H1 (cell line): ENCODE measurements at regions not wholly inside any gene's neighbourhood (a gene's known extent, or its start where the extent isn't known, plus 50 kb on each side); places are given as distances from the start of the nearest gene placed in this dataset.

ENCODE experiments used
- CTCF ChIA-PET: fragments of 300-600 bp; sonication (Branson Sonifier 250); formaldehyde crosslinking; loops from one replicate; lab custom pipeline; 2021; ENCODE audit not compliant: partially characterized antibody; lab: Charles Lee
- POLR2A ChIA-PET: fragments of 300-600 bp; sonication (Branson Sonifier 250); formaldehyde crosslinking; loops from one replicate; lab custom pipeline; 2021; ENCODE audit warnings: inconsistent platforms; ENCODE audit not compliant: partially characterized antibody; lab: Charles Lee
- DNase-seq, 2 experiments: peaks; one replicate each; pipeline versions ENCODE4 v3.0.0 to v3.0.0-alpha.2; 2010 to 2022; ENCODE audit warnings: low spot score in 2 of 2, low read depth in 1 of 2, mixed read lengths in 1 of 2
- FAIRE-seq: peaks from 2 replicates; lab custom pipeline; 2011; peaks lifted over from hg19 to GRCh38; lab: Jason Lieb, UNC
- H2AFZ ChIP-seq: 2 replicates; pipeline ENCODE4 v1.8.1; 2012; ENCODE audit warnings: low read length, inconsistent platforms
- H2AK5ac ChIP-seq: 2 replicates; pipeline ENCODE4 v1.6.1; 2013; ENCODE audit warnings: low read depth, low read length
- H2BK120ac ChIP-seq: replicated peaks from 2 replicates; pipeline ENCODE3; 2013; ENCODE audit warnings: low read depth, low read length, inconsistent platforms
- H2BK12ac ChIP-seq: 2 replicates; pipeline ENCODE4 v1.6.1; 2013; ENCODE audit warnings: low read depth, low read length
- H2BK15ac ChIP-seq: 2 replicates; pipeline ENCODE4 v1.6.1; 2013; ENCODE audit warnings: low read length
- H2BK20ac ChIP-seq: 2 replicates; pipeline ENCODE4 v1.6.1; 2013; ENCODE audit warnings: low read length
- H2BK5ac ChIP-seq: 2 replicates; pipeline ENCODE4 v1.6.1; 2013; ENCODE audit warnings: low read depth, low read length
- H3K14ac ChIP-seq: 2 replicates; pipeline ENCODE4 v1.6.1; 2013; ENCODE audit warnings: inconsistent platforms; ENCODE audit not compliant: insufficient read length
- H3K18ac ChIP-seq: 2 replicates; pipeline ENCODE4 v1.6.1; 2013; ENCODE audit warnings: low read length; ENCODE audit errors: extremely low read depth
- H3K23ac ChIP-seq: 2 replicates; pipeline ENCODE4 v1.6.1; 2013; ENCODE audit warnings: inconsistent platforms; ENCODE audit not compliant: insufficient read length
- H3K23me2 ChIP-seq: 2 replicates; pipeline ENCODE4 v1.6.1; 2013; ENCODE audit warnings: low read depth, low read length
- H3K27ac ChIP-seq: 2 replicates; pipeline ENCODE4 v1.6.1; 2011; ENCODE audit warnings: low read depth, low read length, inconsistent platforms
- H3K27me3 ChIP-seq, 4 experiments: replicated peaks in 1 of 4; 1 replicate in 1 of 4; 2 replicates in 3 of 4; pipeline versions ENCODE4 v1.6.1 to v1.8.1; 2011 to 2013; ENCODE audit warnings: low read length in 3 of 4, mild to moderate bottlenecking in 3 of 4, inconsistent platforms in 2 of 4, mixed read lengths in 2 of 4, moderate library complexity in 1 of 4; ENCODE audit not compliant: control insufficient read depth in 3 of 4, insufficient read depth in 3 of 4; ENCODE audit errors: extremely low read depth in 1 of 4
- H3K36me3 ChIP-seq, 4 experiments: 2 replicates each; pipeline versions ENCODE4 v1.6.1 to v1.8.1; 2011 to 2013; ENCODE audit warnings: mild to moderate bottlenecking in 4 of 4, low read length in 3 of 4, moderate library complexity in 2 of 4, control low read depth in 1 of 4, inconsistent platforms in 1 of 4; ENCODE audit not compliant: insufficient read depth in 4 of 4, control insufficient read depth in 2 of 4
- H3K4ac ChIP-seq: replicated peaks from 2 replicates; pipeline ENCODE3; 2013; ENCODE audit warnings: low read length, low read depth, mixed read lengths, inconsistent platforms; ENCODE audit not compliant: insufficient read length
- H3K4me1 ChIP-seq, 4 experiments: replicated peaks in 1 of 4; 1 replicate in 1 of 4; 2 replicates in 3 of 4; pipeline versions ENCODE4 v1.6.1 to v1.8.1; 2011 to 2013; ENCODE audit warnings: low read length in 3 of 4, inconsistent platforms in 2 of 4, mixed read lengths in 1 of 4; ENCODE audit not compliant: insufficient read depth in 4 of 4, control insufficient read depth in 3 of 4
- H3K4me2 ChIP-seq, 2 experiments: 2 replicates each; pipeline versions ENCODE4 v1.6.1 to v1.8.1; 2011 to 2013; ENCODE audit warnings: low read depth in 2 of 2, low read length in 2 of 2, control low read depth in 1 of 2, inconsistent platforms in 1 of 2, mild to moderate bottlenecking in 1 of 2; ENCODE audit not compliant: insufficient read depth in 1 of 2
- H3K4me3 ChIP-seq, 4 experiments: fragments of 200-600, 300-600 bp in 1 of 4; sonication (generic), shearing (Covaris generic), sonication (Bioruptor Twin) in 1 of 4; 2 replicates each; pipeline versions ENCODE4 v1.5.1 to v1.8.1; 2011 to 2016; ENCODE audit warnings: low read length in 4 of 4, low read depth in 3 of 4, control low read depth in 2 of 4, inconsistent platforms in 2 of 4, mild to moderate bottlenecking in 2 of 4, mixed read lengths in 1 of 4, moderate library complexity in 1 of 4; ENCODE audit not compliant: insufficient read depth in 2 of 4; ENCODE audit errors: extremely low read depth in 1 of 4
- H3K56ac ChIP-seq: replicated peaks from 2 replicates; pipeline ENCODE3; 2013; ENCODE audit warnings: low read depth, mild to moderate bottlenecking, mixed read lengths, low read length, inconsistent platforms; ENCODE audit not compliant: insufficient read length
- H3K79me1 ChIP-seq: 2 replicates; pipeline ENCODE4 v1.6.1; 2013; ENCODE audit warnings: low read depth, low read length, control low read depth
- H3K79me2 ChIP-seq, 2 experiments: 2 replicates each; pipeline versions ENCODE4 v1.6.1 to v1.8.1; 2012 to 2013; ENCODE audit warnings: low read length in 2 of 2, mild to moderate bottlenecking in 2 of 2, inconsistent platforms in 1 of 2; ENCODE audit not compliant: insufficient read depth in 2 of 2, control insufficient read depth in 1 of 2
- H3K9ac ChIP-seq, 4 experiments: replicated peaks in 1 of 4; 1 replicate in 1 of 4; 2 replicates in 3 of 4; pipeline versions ENCODE4 v1.6.1 to v1.8.1; 2011 to 2013; ENCODE audit warnings: low read depth in 3 of 4, low read length in 3 of 4, control low read depth in 2 of 4, mild to moderate bottlenecking in 2 of 4, moderate library complexity in 2 of 4, inconsistent platforms in 1 of 4; ENCODE audit errors: extremely low read depth in 1 of 4
- H3K9me3 ChIP-seq, 2 experiments: 2 replicates each; pipeline versions ENCODE4 v1.6.1 to v1.8.1; 2012 to 2013; ENCODE audit warnings: mild to moderate bottlenecking in 2 of 2, moderate library complexity in 2 of 2, control low read depth in 1 of 2, inconsistent platforms in 1 of 2, low read depth in 1 of 2, low read length in 1 of 2, mixed read lengths in 1 of 2; ENCODE audit not compliant: insufficient read depth in 2 of 2
- H4K20me1 ChIP-seq, 2 experiments: replicated peaks in 1 of 2; 2 replicates each; pipeline versions ENCODE3 to v1.8.1; 2011 to 2013; ENCODE audit warnings: inconsistent platforms in 2 of 2, low read length in 2 of 2, mild to moderate bottlenecking in 1 of 2; ENCODE audit not compliant: insufficient read depth in 2 of 2, control insufficient read depth in 1 of 2
- H4K5ac ChIP-seq: 2 replicates; pipeline ENCODE4 v1.6.1; 2013; ENCODE audit warnings: low read length, low read depth, mixed read lengths, inconsistent platforms; ENCODE audit not compliant: insufficient read length
- H4K8ac ChIP-seq: 2 replicates; pipeline ENCODE4 v1.8.0; 2013; ENCODE audit warnings: mild to moderate bottlenecking, moderate library complexity, low read length, inconsistent platforms; ENCODE audit not compliant: insufficient read depth; ENCODE audit errors: extremely low read depth
- H4K91ac ChIP-seq: replicated peaks from 2 replicates; pipeline ENCODE3; 2013; ENCODE audit warnings: low read length, mixed read lengths, inconsistent platforms; ENCODE audit not compliant: insufficient read length
- ASH2L ChIP-seq: fragments of 200-600, 300-600 bp; sonication (generic); IDR thresholded peaks from one replicate; pipeline ENCODE4 v1.7.1; 2017; ENCODE audit warnings: low read length
- ATF3 ChIP-seq: IDR thresholded peaks from 2 replicates; pipeline ENCODE4 v1.6.1; 2011; ENCODE audit warnings: low read depth, mild to moderate bottlenecking, low read length; ENCODE audit not compliant: insufficient read depth
- BCL11A ChIP-seq, 2 experiments: IDR thresholded peaks; one replicate each; pipeline ENCODE4 v1.6.1; 2011; ENCODE audit warnings: low read depth in 2 of 2, low read length in 2 of 2, mild to moderate bottlenecking in 2 of 2
- CBX5 ChIP-seq: fragments of 300-800, 300-1000 bp; sonication (generic); IDR thresholded peaks from 2 replicates; pipeline ENCODE4 v1.7.1; 2016; ENCODE audit warnings: antibody characterized with exemption, low read length, low read depth
- CEBPB ChIP-seq: IDR thresholded peaks from 2 replicates; pipeline ENCODE4 v1.6.1; 2012; ENCODE audit warnings: low read depth, low read length
- KDM1A ChIP-seq: fragments of 200-600, 300-600 bp; sonication (generic); IDR thresholded peaks from 2 replicates; pipeline ENCODE4 v1.7.1; 2016; ENCODE audit warnings: mild to moderate bottlenecking, low read length, borderline replicate concordance
- NANOG ChIP-seq: IDR thresholded peaks from 2 replicates; pipeline ENCODE4 v1.6.1; 2011; ENCODE audit warnings: low read length, low read depth, mild to moderate bottlenecking, inconsistent platforms; ENCODE audit not compliant: insufficient read depth, poor library complexity, severe bottlenecking
- SP1 ChIP-seq: IDR thresholded peaks from 2 replicates; pipeline ENCODE4 v1.6.1; 2011; ENCODE audit warnings: low read depth, low read length
- SRF ChIP-seq: IDR thresholded peaks from 2 replicates; pipeline ENCODE4 v1.6.1; 2011; ENCODE audit warnings: mild to moderate bottlenecking, low read depth, low read length, moderate library complexity

- H4K20me1 ChIP-seq: no peaks in the 10 kb centered on the region
- no peak overlapping the region for H2BK20ac ChIP-seq
- no peak overlapping the region for H2BK15ac ChIP-seq
- no peaks in the 10 kb centered on the region; a peak in 1 of 8 replicates for H3K36me3 ChIP-seq
- DNase-seq: no peak
- no peak overlapping the region for H3K56ac ChIP-seq
- no peaks in the 10 kb centered on the region for H3K4me1 ChIP-seq
- no peak overlapping the region for H2AFZ ChIP-seq
- no peak overlapping the region for H3K4me3 ChIP-seq
- no peak overlapping the region for H3K14ac ChIP-seq
- no peak overlapping the region for H3K4ac ChIP-seq
- H2BK12ac ChIP-seq: no peak overlapping the region
- CTCF ChIA-PET: no interaction called here
- no peaks in the 10 kb centered on the region for H3K23me2 ChIP-seq
- no peak for FAIRE-seq
- no peaks in the 10 kb centered on the region for H3K79me1 ChIP-seq
- no peaks in the 10 kb centered on the region for H3K79me2 ChIP-seq
- no peak overlapping the region for H3K4me2 ChIP-seq
- no peak overlapping the region for H3K18ac ChIP-seq
- H4K8ac ChIP-seq: no peak overlapping the region
- H3K27ac ChIP-seq: no peak overlapping the region
- TF ChIP-seq SRF: no peak
- no peak for TF ChIP-seq BCL11A (IDR thresholded peaks at IDR 0.05; ENCODE audit: low read depth in 2 of 2, low read length in 2 of 2)
- no peak for TF ChIP-seq NANOG
- no peak for TF ChIP-seq ASH2L
- no peak for TF ChIP-seq ATF3
- TF ChIP-seq SP1: no peak
- TF ChIP-seq KDM1A: no peak
- no peak for TF ChIP-seq CBX5
- TF ChIP-seq CEBPB: no peak
- H4K91ac ChIP-seq: no peak overlapping the region
- POLR2A ChIA-PET: no interaction called here
- no peak overlapping the region for H2BK5ac ChIP-seq
- no peaks in the 10 kb centered on the region for H3K27me3 ChIP-seq
- no peak overlapping the region for H3K23ac ChIP-seq
- no peak overlapping the region for H2AK5ac ChIP-seq
- no peak overlapping the region for H2BK120ac ChIP-seq
- no peak overlapping the region for H3K9ac ChIP-seq
- H3K9me3 ChIP-seq: no peaks in the 10 kb centered on the region; a peak in 1 of 4 replicates
- H4K5ac ChIP-seq: no peak overlapping the region
These were observed 301.8 kb upstream of the ACVR2A start for GRCh38 chr2:147543056-147543455.
